ENCODE measurements at regions not wholly inside any gene's neighbourhood (a gene's known extent, or its start where the extent isn't known, plus 50 kb on each side); places are given as distances from the start of the nearest gene placed in this dataset.
"Not testable (repeated sequence)": the region's sequence is repeated elsewhere in the genome, so short reads cannot be mapped to it uniquely, and the experiment has no call there.

- no peak overlapping the region for H3K27ac ChIP-seq
- TF ChIP-seq ZFX (IDR thresholded peaks at IDR 0.05) (no peak), CTCF (conservative IDR thresholded peaks at IDR 0.05) (no peak)
Measured at GRCh38 chr5:103744159-103744558, 181.6 kb upstream of the NUDT12 start.

GRCh38 chr5:103743421-103743820, 180.8 kb upstream of the NUDT12 start:
- H3K27ac ChIP-seq, result no peak overlapping the region
- TF ChIP-seq ZFX (IDR thresholded peaks at IDR 0.05) (no peak), CTCF (conservative IDR thresholded peaks at IDR 0.05) (no peak)

- H3K27ac ChIP-seq, result no peak overlapping the region
- TF ChIP-seq CTCF (conservative IDR thresholded peaks at IDR 0.05) (no peak), ZFX (IDR thresholded peaks at IDR 0.05) (no peak)
Measured at GRCh38 chr5:103741984-103742383, 179.4 kb upstream of the NUDT12 start.

GRCh38 chr5:103736343-103736742, 173.8 kb upstream of the NUDT12 start:
- H3K27ac ChIP-seq, result not testable (repeated sequence)

- TF ChIP-seq CTCF (conservative IDR thresholded peaks at IDR 0.05) (no peak), ZFX (IDR thresholded peaks at IDR 0.05) (no peak)
- H3K27ac ChIP-seq, result no peak overlapping the region
Measured at GRCh38 chr5:103724271-103724670, 161.7 kb upstream of the NUDT12 start.

- H3K27ac ChIP-seq, result no peak overlapping the region
- TF ChIP-seq ZFX (IDR thresholded peaks at IDR 0.05), result no peak
- no peak for TF ChIP-seq CTCF (conservative IDR thresholded peaks at IDR 0.05)
Measured at GRCh38 chr5:103721183-103721582, 158.6 kb upstream of the NUDT12 start.

- no peak for TF ChIP-seq CTCF (conservative IDR thresholded peaks at IDR 0.05)
- no peak for TF ChIP-seq ZFX (IDR thresholded peaks at IDR 0.05)
- H3K27ac ChIP-seq, result no peak overlapping the region
Measured at GRCh38 chr5:103718108-103718507, 155.5 kb upstream of the NUDT12 start.

GRCh38 chr5:103708601-103709000, 146.0 kb upstream of the NUDT12 start:
- H3K27ac ChIP-seq, result no peak overlapping the region
- TF ChIP-seq CTCF (conservative IDR thresholded peaks at IDR 0.05), result no peak
